ENCODE measurements at regions not wholly inside any gene's neighbourhood (a gene's known extent, or its start where the extent isn't known, plus 50 kb on each side); places are given as distances from the start of the nearest gene placed in this dataset.

GRCh38 chr15:22263738-22264137 lies 183.4 kb downstream of the OR4M2 start:
- TF ChIP-seq CTCF (IDR thresholded peaks at IDR 0.05) (no peak), POLR2A (IDR thresholded peaks at IDR 0.05) (no peak)

Data from right lobe of liver (tissue), 4 donors.